ENCODE measurements at regions not wholly inside any gene's neighbourhood (a gene's known extent, or its start where the extent isn't known, plus 50 kb on each side); places are given as distances from the start of the nearest gene placed in this dataset.
A peak's percentile ranks its signal among the peaks of the same experiment; 100 is the strongest.
"Not testable (repeated sequence)": the region's sequence is repeated elsewhere in the genome, so short reads cannot be mapped to it uniquely, and the experiment has no call there.

DNA sequence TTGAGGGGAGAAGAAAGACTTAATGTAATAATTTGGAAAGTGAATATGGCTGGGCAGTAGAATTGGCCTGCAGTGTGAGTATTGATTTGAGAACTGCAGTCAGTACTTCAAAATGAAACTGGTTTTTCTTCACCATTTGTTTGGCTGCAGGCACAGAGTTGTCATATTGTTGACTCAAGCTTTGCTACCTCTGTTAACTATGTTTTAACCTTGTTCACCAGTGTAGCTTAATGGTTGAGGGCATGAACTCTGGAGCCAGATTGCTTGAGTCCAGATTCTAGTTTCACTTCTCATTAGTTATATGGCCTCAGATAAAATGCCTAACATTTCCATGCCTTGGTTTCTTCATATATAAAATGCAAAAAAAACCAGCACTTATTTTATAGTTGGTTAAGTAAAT is 64.1 kb downstream of the CFAP44 start:
- DNase-seq, result no peak

DNA sequence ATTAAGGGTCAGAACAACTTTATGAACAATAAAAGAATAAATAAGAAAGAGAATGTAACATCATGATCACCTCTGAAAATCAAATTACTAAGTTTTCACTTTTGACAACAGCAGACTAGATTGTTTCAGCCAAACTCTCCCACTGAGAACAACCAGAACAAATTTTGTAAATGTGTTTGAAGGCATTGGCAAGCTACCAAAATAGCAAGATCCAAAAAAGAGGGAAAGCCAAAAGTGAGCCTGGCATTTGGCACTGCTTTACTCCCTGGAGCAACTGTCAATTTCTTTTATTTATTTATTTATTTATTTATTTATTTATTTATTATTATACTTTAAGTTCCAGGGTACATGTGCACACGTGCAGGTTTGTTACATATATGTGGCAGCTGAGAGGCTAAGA is 67.2 kb downstream of the CFAP44 start:
- DNase-seq, result peak; percentile 43

DNA sequence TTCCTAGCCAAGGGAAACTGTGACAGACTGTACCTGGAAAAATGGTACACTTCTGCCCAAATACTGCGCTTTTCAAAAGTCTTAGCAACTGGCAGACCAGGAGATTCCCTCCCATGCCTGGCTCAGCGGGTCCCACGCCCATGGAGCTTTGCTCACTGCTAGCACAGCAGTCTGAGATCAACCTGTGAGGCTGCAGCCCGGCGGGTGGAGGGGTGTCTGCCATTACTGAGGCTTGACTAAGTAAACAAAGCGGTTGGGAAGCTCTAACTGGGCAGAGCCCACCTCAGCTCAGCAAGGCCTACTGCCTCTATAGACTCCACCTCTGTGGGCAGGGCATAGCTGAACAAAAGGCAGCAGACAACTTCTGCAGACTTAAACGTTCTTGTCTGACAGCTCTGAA is 74.5 kb downstream of the CFAP44 start:
- not testable (repeated sequence) for DNase-seq

DNA sequence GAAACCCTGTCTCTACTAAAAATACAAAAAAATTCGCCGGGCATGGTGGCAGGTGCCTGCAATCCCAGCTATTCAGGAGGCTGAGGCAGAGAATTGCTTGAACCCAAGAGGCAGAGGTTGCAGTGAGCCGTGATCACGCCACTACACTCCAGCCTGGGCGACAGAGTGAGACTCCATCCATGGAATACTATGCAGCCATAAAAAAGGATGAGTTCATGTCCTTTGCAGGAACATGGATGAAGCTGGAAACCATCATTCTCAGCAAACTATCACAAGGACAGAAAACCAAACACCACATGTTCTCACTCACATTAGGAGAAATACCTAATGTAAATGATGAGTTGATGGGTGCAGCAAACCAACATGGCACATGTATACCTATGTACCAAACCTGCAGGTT is 86.0 kb downstream of the CFAP44 start:
- not testable (repeated sequence) for DNase-seq

DNA sequence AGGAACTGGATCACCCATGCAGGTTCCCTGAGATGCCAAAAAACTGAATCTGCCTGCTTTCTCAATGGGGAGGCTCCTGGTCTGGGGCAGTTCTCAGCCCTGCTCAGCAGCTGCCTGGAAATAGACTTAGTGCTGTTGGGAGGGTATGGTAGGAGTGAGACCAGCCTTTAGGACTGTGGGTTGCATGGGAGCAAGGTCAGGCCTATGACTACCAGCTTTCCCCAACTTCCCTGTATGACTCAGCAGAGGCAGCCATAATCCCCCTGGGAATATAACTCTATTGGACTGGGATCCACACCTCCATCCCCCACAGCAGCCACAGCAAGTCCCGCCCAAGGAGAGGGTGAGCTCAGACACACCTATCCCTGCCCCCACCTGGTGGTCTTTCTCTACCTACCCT is 87.0 kb downstream of the CFAP44 start:
- DNase-seq, result no peak

DNA sequence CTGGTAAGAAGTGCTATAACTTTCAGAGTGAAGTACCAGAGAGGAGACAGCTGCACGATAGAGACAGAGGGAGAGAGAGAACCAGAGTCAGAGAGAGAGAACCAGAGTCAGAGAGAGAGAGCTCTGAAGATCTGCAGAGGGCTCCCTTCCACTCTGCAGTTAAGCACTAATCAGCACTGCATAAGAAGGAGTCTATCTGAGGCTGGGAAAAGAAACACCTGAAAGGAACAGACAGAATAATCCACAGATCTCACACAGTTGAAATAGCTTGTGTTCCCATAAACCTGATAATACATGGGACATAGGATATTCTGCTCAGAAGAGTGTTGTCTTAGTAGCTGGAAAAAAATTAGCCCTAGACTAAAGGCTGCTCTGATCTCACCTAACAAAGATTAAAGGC is 87.6 kb downstream of the CFAP44 start:
- DNase-seq, result no peak

DNA sequence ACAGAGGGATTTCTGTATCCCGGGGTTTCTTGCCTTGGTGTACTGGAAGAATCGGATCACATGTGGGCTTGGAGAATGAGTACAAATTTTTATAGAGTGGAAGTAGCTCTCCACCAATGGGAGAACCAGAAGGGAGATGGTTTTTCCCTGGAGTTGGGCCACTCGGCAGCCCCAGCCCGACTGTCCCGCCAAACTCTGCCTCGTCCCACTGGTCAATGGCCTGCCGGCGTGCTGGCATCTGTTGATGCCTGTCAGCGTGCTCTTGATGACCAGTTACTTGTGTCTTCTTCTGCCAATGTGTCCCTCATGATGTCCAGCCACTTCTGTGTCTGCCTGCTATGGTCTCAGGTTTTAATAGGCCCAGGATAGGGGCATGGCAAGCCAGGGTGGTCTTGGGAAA is 100.5 kb downstream of the CFAP44 start:
- no peak for DNase-seq

DNA sequence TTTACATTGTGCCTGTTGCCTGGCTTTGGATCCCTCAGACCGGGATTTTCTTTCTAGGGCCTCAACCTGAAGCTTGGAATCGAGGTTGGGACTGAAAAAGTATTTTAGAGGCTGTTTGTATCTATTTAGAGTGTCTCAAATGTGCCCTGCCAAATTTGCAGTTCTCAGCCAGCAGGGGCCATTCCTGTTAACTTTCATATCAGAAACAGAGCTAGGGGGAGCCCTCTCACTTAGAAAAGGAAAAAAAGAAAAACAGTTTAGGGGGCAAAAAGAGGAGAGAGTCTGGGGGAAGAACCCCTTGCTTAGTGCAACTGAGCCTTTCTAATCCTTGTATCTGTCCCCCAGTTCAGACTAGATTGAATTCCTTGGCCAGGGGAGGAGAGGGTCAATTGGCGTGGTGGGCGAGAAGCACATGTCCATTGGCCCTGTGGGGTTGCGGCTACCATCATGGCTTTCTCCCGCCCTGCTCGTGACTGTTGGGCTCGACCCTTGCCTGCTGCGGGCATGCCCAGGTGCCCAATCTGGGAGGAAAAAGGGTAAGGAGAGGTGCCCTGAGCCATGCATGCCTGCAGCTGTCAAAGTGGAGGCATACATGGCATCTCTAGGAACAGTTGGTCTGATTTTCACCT is 101.6 kb downstream of the CFAP44 start:
- no peak for DNase-seq

Data from tongue (tissue), 1 donor.